ENCODE measurements at regions not wholly inside any gene's neighbourhood (a gene's known extent, or its start where the extent isn't known, plus 50 kb on each side); places are given as distances from the start of the nearest gene placed in this dataset.
A peak's percentile ranks its signal among the peaks of the same experiment; 100 is the strongest.

GRCh38 chr13:50678464-50679162, 164.9 kb downstream of the DLEU7 start:
- no peak for DNase-seq (ENCODE audit: extremely low spot score in 2 of 2)
- H3K36me3 ChIP-seq = no peaks in the 10 kb centered on the region
- TF ChIP-seq CTCF (IDR thresholded peaks at IDR 0.05) (no peak), POLR2AphosphoS5 (IDR thresholded peaks at IDR 0.05; ENCODE audit: insufficient read depth in 1 of 2, low read depth in 1 of 2) (no peak), POLR2A (IDR thresholded peaks at IDR 0.05) (no peak)
- intact Hi-C loops (cut with DNase I) = no loop called here
- H3K27me3 ChIP-seq = no peaks in the 10 kb centered on the region
- no peak overlapping the region for H3K27ac ChIP-seq
- H3K9me3 ChIP-seq = no peaks in the 10 kb centered on the region
- H3K4me3 ChIP-seq = no peak overlapping the region
- H3K4me1 ChIP-seq = peaks cover 6% of the 10 kb centered on the region

GRCh38 chr13:50679321-50679720, 164.2 kb downstream of the DLEU7 start:
- H3K36me3 ChIP-seq = no peaks in the 10 kb centered on the region
- peaks cover 6% of the 10 kb centered on the region for H3K4me1 ChIP-seq
- intact Hi-C loops (cut with DNase I) = no loop called here
- TF ChIP-seq POLR2A (IDR thresholded peaks at IDR 0.05) (no peak), CTCF (IDR thresholded peaks at IDR 0.05) (no peak), POLR2AphosphoS5 (IDR thresholded peaks at IDR 0.05; ENCODE audit: insufficient read depth in 1 of 2, low read depth in 1 of 2) (no peak)
- no peaks in the 10 kb centered on the region for H3K27me3 ChIP-seq
- H3K9me3 ChIP-seq = no peaks in the 10 kb centered on the region
- no peak overlapping the region for H3K27ac ChIP-seq
- DNase-seq (ENCODE audit: extremely low spot score in 2 of 2) = no peak
- H3K4me3 ChIP-seq = no peak overlapping the region

GRCh38 chr13:50682002-50682401, 161.5 kb downstream of the DLEU7 start:
- TF ChIP-seq POLR2A (IDR thresholded peaks at IDR 0.05) (no peak), POLR2AphosphoS5 (IDR thresholded peaks at IDR 0.05; ENCODE audit: insufficient read depth in 1 of 2, low read depth in 1 of 2) (no peak), CTCF (IDR thresholded peaks at IDR 0.05) (no peak)
- Histone ChIP-seq H3K27ac (no peak overlapping the region), H3K36me3 (no peaks in the 10 kb centered on the region), H3K4me3 (no peak overlapping the region), H3K27me3 (no peaks in the 10 kb centered on the region), H3K9me3 (no peaks in the 10 kb centered on the region), H3K4me1 (peaks cover 6% of the 10 kb centered on the region)
- intact Hi-C loops (cut with DNase I) = no loop called here
- peak in 1 of 2 donors; percentile 4 for DNase-seq (ENCODE audit: extremely low spot score in 2 of 2)

- intact Hi-C loops (cut with DNase I) = no loop called here
- Histone ChIP-seq H3K4me1 (peaks cover under 1% of the 10 kb centered on the region), H3K27me3 (no peaks in the 10 kb centered on the region), H3K36me3 (no peaks in the 10 kb centered on the region), H3K4me3 (no peak overlapping the region), H3K9me3 (no peaks in the 10 kb centered on the region), H3K27ac (no peak overlapping the region)
- DNase-seq (ENCODE audit: extremely low spot score in 2 of 2) = no peak
- no peak for TF ChIP-seq POLR2AphosphoS5 (IDR thresholded peaks at IDR 0.05; ENCODE audit: insufficient read depth in 1 of 2, low read depth in 1 of 2)
- no peak for TF ChIP-seq CTCF (IDR thresholded peaks at IDR 0.05)
- TF ChIP-seq POLR2A (IDR thresholded peaks at IDR 0.05) = no peak
Observed at GRCh38 chr13:50682966-50683365, 160.5 kb downstream of the DLEU7 start.

GRCh38 chr13:50684366-50684765, 159.1 kb downstream of the DLEU7 start:
- TF ChIP-seq CTCF (IDR thresholded peaks at IDR 0.05) = no peak
- TF ChIP-seq POLR2AphosphoS5 (IDR thresholded peaks at IDR 0.05; ENCODE audit: insufficient read depth in 1 of 2, low read depth in 1 of 2) = no peak
- no peak for TF ChIP-seq POLR2A (IDR thresholded peaks at IDR 0.05)
- Histone ChIP-seq H3K4me3 (no peak overlapping the region), H3K36me3 (no peaks in the 10 kb centered on the region), H3K9me3 (no peaks in the 10 kb centered on the region), H3K27me3 (no peaks in the 10 kb centered on the region), H3K4me1 (no peaks in the 10 kb centered on the region), H3K27ac (no peak overlapping the region)
- intact Hi-C loops (cut with DNase I) = no loop called here
- DNase-seq (ENCODE audit: extremely low spot score in 2 of 2) = no peak

All from vagina (tissue), 2 donors.